ENCODE measurements at regions not wholly inside any gene's neighbourhood (a gene's known extent, or its start where the extent isn't known, plus 50 kb on each side); places are given as distances from the start of the nearest gene placed in this dataset.

DNA sequence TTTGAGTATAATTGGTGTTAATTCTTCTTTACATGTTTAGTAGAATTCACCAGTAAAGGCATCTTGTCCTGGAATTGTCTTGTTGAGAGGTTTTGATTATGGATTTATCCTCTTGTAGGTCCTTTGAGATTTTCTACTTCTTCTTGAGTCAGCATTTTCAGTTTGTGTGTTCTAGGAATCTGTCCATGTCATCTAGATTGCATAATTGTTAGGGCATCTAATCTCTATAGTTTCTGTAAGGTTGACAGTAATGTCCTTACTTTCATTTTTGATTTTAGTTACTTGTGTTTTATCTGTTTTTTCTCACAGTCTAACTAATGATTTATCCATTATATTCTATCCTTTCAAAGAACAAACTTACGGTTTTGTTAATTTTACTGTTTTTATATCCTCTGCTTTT is 492.0 kb downstream of the FGF9 start:
- H3K27ac ChIP-seq = no peak overlapping the region
- no peak for DNase-seq
- H3K36me3 ChIP-seq = no peaks in the 10 kb centered on the region
- 33 to 40% methylated on average over 1 of the region's 1 CpG for WGBS, 2 donors
- H3K27me3 ChIP-seq = no peaks in the 10 kb centered on the region
- H3K4me3 ChIP-seq = no peak overlapping the region
- H3K4me1 ChIP-seq = no peaks in the 10 kb centered on the region
- intact Hi-C loops (cut with DNase I) = no loop called here
- H3K9me3 ChIP-seq = no peaks in the 10 kb centered on the region
- TF ChIP-seq POLR2AphosphoS5 (IDR thresholded peaks at IDR 0.05) = no peak
- TF ChIP-seq EP300 (IDR thresholded peaks at IDR 0.05) = no peak
- TF ChIP-seq POLR2A (IDR thresholded peaks at IDR 0.05) = no peak
- TF ChIP-seq, protein P1, sequence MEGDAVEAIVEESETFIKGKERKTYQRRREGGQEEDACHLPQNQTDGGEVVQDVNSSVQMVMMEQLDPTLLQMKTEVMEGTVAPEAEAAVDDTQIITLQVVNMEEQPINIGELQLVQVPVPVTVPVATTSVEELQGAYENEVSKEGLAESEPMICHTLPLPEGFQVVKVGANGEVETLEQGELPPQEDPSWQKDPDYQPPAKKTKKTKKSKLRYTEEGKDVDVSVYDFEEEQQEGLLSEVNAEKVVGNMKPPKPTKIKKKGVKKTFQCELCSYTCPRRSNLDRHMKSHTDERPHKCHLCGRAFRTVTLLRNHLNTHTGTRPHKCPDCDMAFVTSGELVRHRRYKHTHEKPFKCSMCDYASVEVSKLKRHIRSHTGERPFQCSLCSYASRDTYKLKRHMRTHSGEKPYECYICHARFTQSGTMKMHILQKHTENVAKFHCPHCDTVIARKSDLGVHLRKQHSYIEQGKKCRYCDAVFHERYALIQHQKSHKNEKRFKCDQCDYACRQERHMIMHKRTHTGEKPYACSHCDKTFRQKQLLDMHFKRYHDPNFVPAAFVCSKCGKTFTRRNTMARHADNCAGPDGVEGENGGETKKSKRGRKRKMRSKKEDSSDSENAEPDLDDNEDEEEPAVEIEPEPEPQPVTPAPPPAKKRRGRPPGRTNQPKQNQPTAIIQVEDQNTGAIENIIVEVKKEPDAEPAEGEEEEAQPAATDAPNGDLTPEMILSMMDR (IDR thresholded peaks at IDR 0.05) = no peak

DNA sequence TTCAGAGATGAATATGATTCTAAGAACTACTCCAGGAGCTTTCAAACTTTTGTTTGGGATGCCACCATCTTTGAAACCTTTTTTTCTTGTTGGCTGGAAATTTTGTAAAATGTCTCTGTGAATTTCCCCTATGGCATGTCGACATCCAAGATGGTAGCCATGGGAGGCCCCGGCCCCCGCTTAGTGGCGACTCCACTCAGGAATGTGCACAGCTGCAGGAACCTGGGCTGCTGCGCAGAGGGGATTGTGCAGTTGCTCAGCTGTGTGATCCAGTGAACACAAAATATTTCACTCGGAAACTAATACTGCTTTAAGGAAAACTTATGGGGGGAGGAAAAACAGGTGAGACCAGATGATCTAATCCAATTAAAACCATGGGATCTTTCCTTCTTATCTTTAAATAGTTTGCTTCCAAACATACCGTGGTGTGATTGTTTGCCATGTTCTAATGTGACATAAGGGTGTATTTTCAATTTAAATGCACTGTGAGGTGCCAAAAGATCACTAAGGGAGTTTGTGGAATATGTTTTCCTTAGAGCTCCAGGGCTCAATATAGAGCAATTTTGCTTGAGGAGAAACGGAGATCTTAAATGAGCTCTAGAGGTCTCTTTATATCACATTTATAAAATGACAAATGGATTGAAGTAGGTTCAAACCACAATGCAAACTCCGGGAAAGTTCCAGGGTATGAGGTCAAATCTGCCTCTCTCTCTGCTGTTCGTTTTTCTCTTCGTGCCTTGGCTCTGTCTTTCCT is 497.7 kb downstream of the FGF9 start:
- intact Hi-C loops (cut with DNase I) = no loop called here
- no peaks in the 10 kb centered on the region for H3K27me3 ChIP-seq
- DNase-seq = no peak

DNA sequence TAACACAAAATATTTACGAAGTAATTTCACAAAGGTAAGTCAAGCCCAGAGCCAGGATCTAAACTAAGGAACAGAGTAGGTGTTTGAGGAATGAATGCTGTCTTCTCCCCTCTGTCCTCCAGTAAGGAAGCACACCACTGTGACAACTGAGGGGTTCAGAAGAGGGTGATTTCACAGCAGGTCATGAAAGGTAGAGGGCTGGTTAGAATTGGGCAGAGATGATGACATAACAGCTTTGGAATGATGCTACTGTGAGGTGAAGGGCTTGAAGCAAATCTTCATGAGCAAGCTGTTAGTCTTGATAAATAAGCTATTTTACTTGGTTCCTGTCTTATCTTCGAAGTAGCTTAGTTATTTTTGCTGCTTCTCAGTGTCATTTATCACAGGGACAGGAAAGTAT is 498.6 kb downstream of the FGF9 start:
- TF ChIP-seq POLR2A (IDR thresholded peaks at IDR 0.05) (no peak), EP300 (IDR thresholded peaks at IDR 0.05) (no peak), POLR2AphosphoS5 (IDR thresholded peaks at IDR 0.05) (no peak)
- TF ChIP-seq, protein P1 (IDR thresholded peaks at IDR 0.05) = no peak
- no peak overlapping the region for H3K27ac ChIP-seq
- DNase-seq = no peak
- H3K36me3 ChIP-seq = no peaks in the 10 kb centered on the region
- no peaks in the 10 kb centered on the region for H3K9me3 ChIP-seq
- intact Hi-C loops (cut with DNase I) = no loop called here
- 73 to 76% methylated on average over 2 of the region's 2 CpGs for WGBS, 2 donors
- H3K4me1 ChIP-seq = no peaks in the 10 kb centered on the region
- no peaks in the 10 kb centered on the region for H3K27me3 ChIP-seq
- no peak overlapping the region for H3K4me3 ChIP-seq

More for the DNA sequence above, 497.7 kb downstream of the FGF9 start:
- Histone ChIP-seq H3K27ac (no peak overlapping the region), H3K36me3 (no peaks in the 10 kb centered on the region), H3K4me3 (no peak overlapping the region), H3K4me1 (no peaks in the 10 kb centered on the region), H3K9me3 (no peaks in the 10 kb centered on the region)
- TF ChIP-seq POLR2A (IDR thresholded peaks at IDR 0.05) = no peak
- 83 to 87% methylated on average over 11 of the region's 11 CpGs for WGBS, 2 donors

DNA sequence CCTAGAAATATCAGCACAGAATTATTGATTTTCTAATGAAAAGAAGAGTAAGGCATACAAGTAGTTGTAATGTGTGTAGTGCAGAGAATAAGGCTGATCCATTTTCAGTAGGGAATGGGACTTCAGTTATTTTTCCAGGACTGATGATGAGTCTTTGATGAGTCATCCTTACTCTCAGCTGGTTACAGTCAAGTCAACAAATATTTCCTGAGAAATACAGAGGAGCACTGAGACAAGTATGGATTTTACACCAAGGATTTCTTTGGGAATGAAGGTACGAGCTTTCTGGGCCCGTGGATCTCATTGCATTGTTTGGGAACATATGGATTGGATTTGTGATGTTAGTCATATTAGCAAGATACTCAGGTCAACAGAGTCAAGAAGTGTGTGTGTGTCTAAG is 502.7 kb downstream of the FGF9 start:
- H3K27ac ChIP-seq = no peak overlapping the region
- H3K27me3 ChIP-seq = no peaks in the 10 kb centered on the region
- intact Hi-C loops (cut with DNase I) = no loop called here
- 81 to 89% methylated on average over 2 of the region's 2 CpGs for WGBS, 2 donors
- TF ChIP-seq, protein P1 (IDR thresholded peaks at IDR 0.05) = no peak
- TF ChIP-seq EP300 (IDR thresholded peaks at IDR 0.05) (no peak), POLR2A (IDR thresholded peaks at IDR 0.05) (no peak), POLR2AphosphoS5 (IDR thresholded peaks at IDR 0.05) (no peak)
- H3K9me3 ChIP-seq = no peaks in the 10 kb centered on the region
- no peak for DNase-seq
- no peak overlapping the region for H3K4me3 ChIP-seq
- H3K4me1 ChIP-seq = no peaks in the 10 kb centered on the region
- no peaks in the 10 kb centered on the region for H3K36me3 ChIP-seq

DNA sequence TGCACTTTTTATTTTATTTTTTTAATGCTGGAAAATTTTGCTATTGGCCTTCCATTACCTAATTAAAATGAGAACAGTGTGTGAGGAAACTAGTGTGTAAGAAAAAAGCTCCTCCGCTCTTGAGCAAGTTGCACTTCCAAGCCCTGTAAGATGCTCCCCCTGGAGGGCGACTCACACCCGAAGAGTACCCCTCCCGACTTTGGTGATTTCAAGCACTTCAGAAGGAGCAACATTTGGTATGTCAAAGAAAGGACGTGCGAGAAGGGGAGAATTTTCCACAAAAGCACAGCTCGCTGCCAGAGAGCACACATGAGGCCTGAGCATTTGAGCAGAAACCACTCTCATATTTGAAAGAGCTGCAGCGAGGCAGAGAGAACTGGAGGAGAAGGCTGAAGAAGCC is 504.4 kb downstream of the FGF9 start:
- Histone ChIP-seq H3K27me3 (no peaks in the 10 kb centered on the region), H3K4me1 (no peaks in the 10 kb centered on the region), H3K4me3 (no peak overlapping the region), H3K36me3 (no peaks in the 10 kb centered on the region), H3K9me3 (no peaks in the 10 kb centered on the region), H3K27ac (no peak overlapping the region)
- WGBS, 2 donors = 80 to 89% methylated on average over 8 of the region's 8 CpGs
- TF ChIP-seq EP300 (IDR thresholded peaks at IDR 0.05) = no peak
- no peak for TF ChIP-seq POLR2A (IDR thresholded peaks at IDR 0.05)
- TF ChIP-seq, protein P1 (IDR thresholded peaks at IDR 0.05) = no peak
- no peak for TF ChIP-seq POLR2AphosphoS5 (IDR thresholded peaks at IDR 0.05)
- no peak for DNase-seq
- intact Hi-C loops (cut with DNase I) = no loop called here
